ENCODE measurements at regions not wholly inside any gene's neighbourhood (a gene's known extent, or its start where the extent isn't known, plus 50 kb on each side); places are given as distances from the start of the nearest gene placed in this dataset.

- H3K9me2 ChIP-seq (ENCODE audit: insufficient read depth), result peaks cover 13% of the 10 kb centered on the region; the same call in 1 of the 2 replicates
- no peaks in the 10 kb centered on the region for H3K9me3 Mint-ChIP-seq
- H3F3A ChIP-seq (replicated peaks; ENCODE audit: low read depth), result no peaks in the 10 kb centered on the region
- H3K4me3 ChIP-seq, result no peak overlapping the region
- H3K36me3 ChIP-seq (ENCODE audit: insufficient read depth), result no peaks in the 10 kb centered on the region
- no peak for DNase-seq (ENCODE audit: low spot score)
- no peaks in the 10 kb centered on the region for H3K27me3 ChIP-seq (ENCODE audit: insufficient read depth)
- H3K36me3 Mint-ChIP-seq (ENCODE audit: low read depth), result no peaks in the 10 kb centered on the region
- H3K27me3 Mint-ChIP-seq (ENCODE audit: insufficient read depth, low read depth, poor library complexity), result peaks cover 2% of the 10 kb centered on the region
- no peak overlapping the region for H3K27ac Mint-ChIP-seq
- H3K79me2 ChIP-seq (replicated peaks; ENCODE audit: insufficient read depth), result no peaks in the 10 kb centered on the region
- H3K27ac ChIP-seq (ENCODE audit: low read depth), result no peak overlapping the region
- H4K20me1 ChIP-seq (replicated peaks; ENCODE audit: insufficient read depth), result no peaks in the 10 kb centered on the region
- TF ChIP-seq, protein P1, sequence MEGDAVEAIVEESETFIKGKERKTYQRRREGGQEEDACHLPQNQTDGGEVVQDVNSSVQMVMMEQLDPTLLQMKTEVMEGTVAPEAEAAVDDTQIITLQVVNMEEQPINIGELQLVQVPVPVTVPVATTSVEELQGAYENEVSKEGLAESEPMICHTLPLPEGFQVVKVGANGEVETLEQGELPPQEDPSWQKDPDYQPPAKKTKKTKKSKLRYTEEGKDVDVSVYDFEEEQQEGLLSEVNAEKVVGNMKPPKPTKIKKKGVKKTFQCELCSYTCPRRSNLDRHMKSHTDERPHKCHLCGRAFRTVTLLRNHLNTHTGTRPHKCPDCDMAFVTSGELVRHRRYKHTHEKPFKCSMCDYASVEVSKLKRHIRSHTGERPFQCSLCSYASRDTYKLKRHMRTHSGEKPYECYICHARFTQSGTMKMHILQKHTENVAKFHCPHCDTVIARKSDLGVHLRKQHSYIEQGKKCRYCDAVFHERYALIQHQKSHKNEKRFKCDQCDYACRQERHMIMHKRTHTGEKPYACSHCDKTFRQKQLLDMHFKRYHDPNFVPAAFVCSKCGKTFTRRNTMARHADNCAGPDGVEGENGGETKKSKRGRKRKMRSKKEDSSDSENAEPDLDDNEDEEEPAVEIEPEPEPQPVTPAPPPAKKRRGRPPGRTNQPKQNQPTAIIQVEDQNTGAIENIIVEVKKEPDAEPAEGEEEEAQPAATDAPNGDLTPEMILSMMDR (conservative IDR thresholded peaks at IDR 0.05; ENCODE audit: low read depth in 2 of 2), result 0 out of 4 replicates have a peak, but pooled peaks of 1 of the 2 experiments have one; percentile 7
- TF ChIP-seq JUNB (IDR thresholded peaks at IDR 0.05; ENCODE audit: unreplicated experiment), result no peak
- no peak overlapping the region for H3K4me2 ChIP-seq
- H3K4me3 Mint-ChIP-seq, result no peak overlapping the region
- 0 out of 2 replicates have a peak overlapping the region, but pooled peaks have one; percentile 52 for H2AFZ ChIP-seq
- no peaks in the 10 kb centered on the region; the same call in 2 of the 3 replicates for H3K4me1 Mint-ChIP-seq
- no peak for ATAC-seq
- no peaks in the 10 kb centered on the region for H3K4me1 ChIP-seq (ENCODE audit: insufficient read depth)
Measured at GRCh38 chr3:30518181-30518864, 88.1 kb upstream of the TGFBR2 start.

DNA sequence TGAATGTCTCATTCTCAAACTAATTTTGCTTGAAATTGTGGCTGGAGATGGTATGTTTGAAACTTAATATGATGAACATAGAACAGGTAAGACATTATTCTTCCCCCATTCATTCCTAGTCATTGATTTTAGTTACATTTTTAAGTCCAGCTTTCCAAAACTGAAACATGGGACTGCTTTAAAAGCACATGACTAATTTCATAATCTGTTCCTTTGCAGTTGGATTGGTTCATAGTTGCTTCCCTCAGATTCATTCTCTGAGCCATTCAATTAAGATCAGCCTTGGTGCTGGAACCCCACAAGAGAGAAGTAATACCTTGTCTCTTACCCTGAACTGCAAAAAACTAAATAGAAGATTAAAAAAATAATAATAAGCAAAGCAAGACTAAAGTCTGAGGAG lies 87.5 kb upstream of the TGFBR2 start:
- H3F3A ChIP-seq (replicated peaks; ENCODE audit: low read depth), result no peaks in the 10 kb centered on the region
- no peaks in the 10 kb centered on the region; the same call in 2 of the 3 replicates for H3K4me1 Mint-ChIP-seq
- H2AFZ ChIP-seq, result 0 out of 2 replicates have a peak overlapping the region, but pooled peaks have one; percentile 52
- H3K4me3 ChIP-seq, result no peak overlapping the region
- H3K9me3 Mint-ChIP-seq, result no peaks in the 10 kb centered on the region
- ATAC-seq (no peak), DNase-seq (ENCODE audit: low spot score) (no peak)
- no peaks in the 10 kb centered on the region for H3K27me3 ChIP-seq (ENCODE audit: insufficient read depth)
- peaks cover 2% of the 10 kb centered on the region for H3K27me3 Mint-ChIP-seq (ENCODE audit: insufficient read depth, low read depth, poor library complexity)
- no peak overlapping the region for H3K27ac Mint-ChIP-seq
- no peak overlapping the region for H3K4me3 Mint-ChIP-seq
- no peaks in the 10 kb centered on the region for H3K4me1 ChIP-seq (ENCODE audit: insufficient read depth)
- peaks cover 13% of the 10 kb centered on the region; the same call in 1 of the 2 replicates for H3K9me2 ChIP-seq (ENCODE audit: insufficient read depth)
- H3K79me2 ChIP-seq (replicated peaks; ENCODE audit: insufficient read depth), result no peaks in the 10 kb centered on the region
- H3K27ac ChIP-seq (ENCODE audit: low read depth), result no peak overlapping the region
- no peak overlapping the region for H3K4me2 ChIP-seq
- no peaks in the 10 kb centered on the region for H4K20me1 ChIP-seq (replicated peaks; ENCODE audit: insufficient read depth)
- no peaks in the 10 kb centered on the region for H3K36me3 Mint-ChIP-seq (ENCODE audit: low read depth)
- no peaks in the 10 kb centered on the region for H3K36me3 ChIP-seq (ENCODE audit: insufficient read depth)
- no peak for TF ChIP-seq EZH2 (IDR thresholded peaks at IDR 0.05; ENCODE audit: low read depth, unreplicated experiment)
- TF ChIP-seq REST (IDR thresholded peaks at IDR 0.05; ENCODE audit: unreplicated experiment), result no peak
- TF ChIP-seq, protein P1 (conservative IDR thresholded peaks at IDR 0.05; ENCODE audit: low read depth in 2 of 2), result no peak
- TF ChIP-seq, protein P2, sequence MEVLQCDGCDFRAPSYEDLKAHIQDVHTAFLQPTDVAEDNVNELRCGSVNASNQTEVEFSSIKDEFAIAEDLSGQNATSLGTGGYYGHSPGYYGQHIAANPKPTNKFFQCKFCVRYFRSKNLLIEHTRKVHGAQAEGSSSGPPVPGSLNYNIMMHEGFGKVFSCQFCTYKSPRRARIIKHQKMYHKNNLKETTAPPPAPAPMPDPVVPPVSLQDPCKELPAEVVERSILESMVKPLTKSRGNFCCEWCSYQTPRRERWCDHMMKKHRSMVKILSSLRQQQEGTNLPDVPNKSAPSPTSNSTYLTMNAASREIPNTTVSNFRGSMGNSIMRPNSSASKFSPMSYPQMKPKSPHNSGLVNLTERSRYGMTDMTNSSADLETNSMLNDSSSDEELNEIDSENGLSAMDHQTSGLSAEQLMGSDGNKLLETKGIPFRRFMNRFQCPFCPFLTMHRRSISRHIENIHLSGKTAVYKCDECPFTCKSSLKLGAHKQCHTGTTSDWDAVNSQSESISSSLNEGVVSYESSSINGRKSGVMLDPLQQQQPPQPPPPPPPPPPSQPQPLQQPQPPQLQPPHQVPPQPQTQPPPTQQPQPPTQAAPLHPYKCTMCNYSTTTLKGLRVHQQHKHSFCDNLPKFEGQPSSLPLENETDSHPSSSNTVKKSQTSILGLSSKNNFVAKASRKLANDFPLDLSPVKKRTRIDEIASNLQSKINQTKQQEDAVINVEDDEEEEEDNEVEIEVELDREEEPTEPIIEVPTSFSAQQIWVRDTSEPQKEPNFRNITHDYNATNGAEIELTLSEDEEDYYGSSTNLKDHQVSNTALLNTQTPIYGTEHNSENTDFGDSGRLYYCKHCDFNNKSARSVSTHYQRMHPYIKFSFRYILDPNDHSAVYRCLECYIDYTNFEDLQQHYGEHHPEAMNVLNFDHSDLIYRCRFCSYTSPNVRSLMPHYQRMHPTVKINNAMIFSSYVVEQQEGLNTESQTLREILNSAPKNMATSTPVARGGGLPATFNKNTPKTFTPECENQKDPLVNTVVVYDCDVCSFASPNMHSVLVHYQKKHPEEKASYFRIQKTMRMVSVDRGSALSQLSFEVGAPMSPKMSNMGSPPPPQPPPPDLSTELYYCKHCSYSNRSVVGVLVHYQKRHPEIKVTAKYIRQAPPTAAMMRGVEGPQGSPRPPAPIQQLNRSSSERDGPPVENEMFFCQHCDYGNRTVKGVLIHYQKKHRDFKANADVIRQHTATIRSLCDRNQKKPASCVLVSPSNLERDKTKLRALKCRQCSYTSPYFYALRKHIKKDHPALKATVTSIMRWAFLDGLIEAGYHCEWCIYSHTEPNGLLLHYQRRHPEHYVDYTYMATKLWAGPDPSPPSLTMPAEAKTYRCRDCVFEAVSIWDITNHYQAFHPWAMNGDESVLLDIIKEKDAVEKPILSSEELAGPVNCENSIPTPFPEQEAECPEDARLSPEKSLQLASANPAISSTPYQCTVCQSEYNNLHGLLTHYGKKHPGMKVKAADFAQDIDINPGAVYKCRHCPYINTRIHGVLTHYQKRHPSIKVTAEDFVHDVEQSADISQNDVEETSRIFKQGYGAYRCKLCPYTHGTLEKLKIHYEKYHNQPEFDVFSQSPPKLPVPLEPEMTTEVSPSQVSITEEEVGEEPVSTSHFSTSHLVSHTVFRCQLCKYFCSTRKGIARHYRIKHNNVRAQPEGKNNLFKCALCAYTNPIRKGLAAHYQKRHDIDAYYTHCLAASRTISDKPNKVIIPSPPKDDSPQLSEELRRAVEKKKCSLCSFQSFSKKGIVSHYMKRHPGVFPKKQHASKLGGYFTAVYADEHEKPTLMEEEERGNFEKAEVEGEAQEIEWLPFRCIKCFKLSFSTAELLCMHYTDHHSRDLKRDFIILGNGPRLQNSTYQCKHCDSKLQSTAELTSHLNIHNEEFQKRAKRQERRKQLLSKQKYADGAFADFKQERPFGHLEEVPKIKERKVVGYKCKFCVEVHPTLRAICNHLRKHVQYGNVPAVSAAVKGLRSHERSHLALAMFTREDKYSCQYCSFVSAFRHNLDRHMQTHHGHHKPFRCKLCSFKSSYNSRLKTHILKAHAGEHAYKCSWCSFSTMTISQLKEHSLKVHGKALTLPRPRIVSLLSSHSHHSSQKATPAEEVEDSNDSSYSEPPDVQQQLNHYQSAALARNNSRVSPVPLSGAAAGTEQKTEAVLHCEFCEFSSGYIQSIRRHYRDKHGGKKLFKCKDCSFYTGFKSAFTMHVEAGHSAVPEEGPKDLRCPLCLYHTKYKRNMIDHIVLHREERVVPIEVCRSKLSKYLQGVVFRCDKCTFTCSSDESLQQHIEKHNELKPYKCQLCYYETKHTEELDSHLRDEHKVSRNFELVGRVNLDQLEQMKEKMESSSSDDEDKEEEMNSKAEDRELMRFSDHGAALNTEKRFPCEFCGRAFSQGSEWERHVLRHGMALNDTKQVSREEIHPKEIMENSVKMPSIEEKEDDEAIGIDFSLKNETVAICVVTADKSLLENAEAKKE (CRISPR knock-in tag; IDR thresholded peaks at IDR 0.05), result no peak
- TF ChIP-seq CREB1 (CRISPR knock-in tag; IDR thresholded peaks at IDR 0.05; ENCODE audit: low read depth), result no peak

All from GM23338 (cell line).